ENCODE measurements at regions not wholly inside any gene's neighbourhood (a gene's known extent, or its start where the extent isn't known, plus 50 kb on each side); places are given as distances from the start of the nearest gene placed in this dataset.
A peak's percentile ranks its signal among the peaks of the same experiment; 100 is the strongest.

- Histone ChIP-seq H3K9me3 (ENCODE audit: control insufficient read depth, low read length) (no peaks in the 10 kb centered on the region), H3K4me3 (ENCODE audit: low read length) (no peak overlapping the region), H3K36me3 (ENCODE audit: control insufficient read depth, insufficient read depth, low read length) (no peaks in the 10 kb centered on the region), H3K27me3 (ENCODE audit: control insufficient read depth, insufficient read depth, low read length, poor library complexity, severe bottlenecking) (no peaks in the 10 kb centered on the region), H3K27ac (ENCODE audit: low read depth, low read length) (no peak overlapping the region), H3K9ac (ENCODE audit: extremely low read depth, low read length, poor library complexity, severe bottlenecking) (no peak overlapping the region), H3K4me1 (ENCODE audit: control insufficient read depth, insufficient read depth, low read length) (no peaks in the 10 kb centered on the region)
- H3K9me3 Mint-ChIP-seq = peaks cover 2% of the 10 kb centered on the region
- WGBS, 2 experiments (ENCODE audit: insufficient coverage in 1 of 2, insufficient read length in 1 of 2) = 80 to 84% methylated on average over 1 to 3 of the region's 3 CpGs
- TF ChIP-seq CTCF (conservative IDR thresholded peaks at IDR 0.05) = peak; percentile 58
- no peak for DNase-seq
- no peaks in the 10 kb centered on the region for H3K27me3 Mint-ChIP-seq (ENCODE audit: insufficient read depth)
- H3K27ac Mint-ChIP-seq = no peak overlapping the region
- peaks cover 4% of the 10 kb centered on the region for H3K4me1 Mint-ChIP-seq
- no peak overlapping the region for H3K4me3 Mint-ChIP-seq
- no peaks in the 10 kb centered on the region for H3K36me3 Mint-ChIP-seq (ENCODE audit: low read depth)
Measured at GRCh38 chr7:115449689-115450088, 527.8 kb downstream of the MDFIC start.

- TF ChIP-seq CTCF (conservative IDR thresholded peaks at IDR 0.05) = no peak
- H3K9me3 ChIP-seq (ENCODE audit: control insufficient read depth, low read length) = no peaks in the 10 kb centered on the region
- peaks cover 4% of the 10 kb centered on the region for H3K4me1 Mint-ChIP-seq
- H3K9me3 Mint-ChIP-seq = peaks cover 2% of the 10 kb centered on the region
- H3K4me3 ChIP-seq (ENCODE audit: low read length) = no peak overlapping the region
- H3K36me3 Mint-ChIP-seq (ENCODE audit: low read depth) = no peaks in the 10 kb centered on the region
- no peaks in the 10 kb centered on the region for H3K4me1 ChIP-seq (ENCODE audit: control insufficient read depth, insufficient read depth, low read length)
- no peaks in the 10 kb centered on the region for H3K36me3 ChIP-seq (ENCODE audit: control insufficient read depth, insufficient read depth, low read length)
- no peak overlapping the region for H3K4me3 Mint-ChIP-seq
- no peak overlapping the region for H3K27ac Mint-ChIP-seq
- WGBS, 2 experiments (ENCODE audit: insufficient coverage in 1 of 2, insufficient read length in 1 of 2) = 94 to 100% methylated on average over 2 of the region's 2 CpGs
- no peak for DNase-seq
- H3K27me3 ChIP-seq (ENCODE audit: control insufficient read depth, insufficient read depth, low read length, poor library complexity, severe bottlenecking) = no peaks in the 10 kb centered on the region
- H3K27me3 Mint-ChIP-seq (ENCODE audit: insufficient read depth) = no peaks in the 10 kb centered on the region
- H3K9ac ChIP-seq (ENCODE audit: extremely low read depth, low read length, poor library complexity, severe bottlenecking) = no peak overlapping the region
- no peak overlapping the region for H3K27ac ChIP-seq (ENCODE audit: low read depth, low read length)
Measured at GRCh38 chr7:115447495-115447894, 525.6 kb downstream of the MDFIC start.

- no peak for TF ChIP-seq CTCF (conservative IDR thresholded peaks at IDR 0.05)
- 100% methylated on average over 1 of the region's 1 CpG for WGBS, 2 experiments (ENCODE audit: insufficient coverage in 1 of 2, insufficient read length in 1 of 2)
- Mint-ChIP-seq H3K27ac (no peak overlapping the region), H3K4me3 (no peak overlapping the region), H3K27me3 (ENCODE audit: insufficient read depth) (no peaks in the 10 kb centered on the region), H3K9me3 (no peaks in the 10 kb centered on the region), H3K36me3 (ENCODE audit: low read depth) (no peaks in the 10 kb centered on the region), H3K4me1 (no peaks in the 10 kb centered on the region)
- Histone ChIP-seq H3K4me1 (ENCODE audit: control insufficient read depth, insufficient read depth, low read length) (no peaks in the 10 kb centered on the region), H3K4me3 (ENCODE audit: low read length) (no peak overlapping the region), H3K27me3 (ENCODE audit: control insufficient read depth, insufficient read depth, low read length, poor library complexity, severe bottlenecking) (no peaks in the 10 kb centered on the region), H3K27ac (ENCODE audit: low read depth, low read length) (no peak overlapping the region), H3K36me3 (ENCODE audit: control insufficient read depth, insufficient read depth, low read length) (no peaks in the 10 kb centered on the region), H3K9ac (ENCODE audit: extremely low read depth, low read length, poor library complexity, severe bottlenecking) (no peak overlapping the region), H3K9me3 (ENCODE audit: control insufficient read depth, low read length) (no peaks in the 10 kb centered on the region)
- no peak for DNase-seq
Measured at GRCh38 chr7:115441033-115441432, 519.1 kb downstream of the MDFIC start.

Data from endodermal cell (in vitro differentiated cells).